ENCODE measurements at regions not wholly inside any gene's neighbourhood (a gene's known extent, or its start where the extent isn't known, plus 50 kb on each side); places are given as distances from the start of the nearest gene placed in this dataset.

DNA sequence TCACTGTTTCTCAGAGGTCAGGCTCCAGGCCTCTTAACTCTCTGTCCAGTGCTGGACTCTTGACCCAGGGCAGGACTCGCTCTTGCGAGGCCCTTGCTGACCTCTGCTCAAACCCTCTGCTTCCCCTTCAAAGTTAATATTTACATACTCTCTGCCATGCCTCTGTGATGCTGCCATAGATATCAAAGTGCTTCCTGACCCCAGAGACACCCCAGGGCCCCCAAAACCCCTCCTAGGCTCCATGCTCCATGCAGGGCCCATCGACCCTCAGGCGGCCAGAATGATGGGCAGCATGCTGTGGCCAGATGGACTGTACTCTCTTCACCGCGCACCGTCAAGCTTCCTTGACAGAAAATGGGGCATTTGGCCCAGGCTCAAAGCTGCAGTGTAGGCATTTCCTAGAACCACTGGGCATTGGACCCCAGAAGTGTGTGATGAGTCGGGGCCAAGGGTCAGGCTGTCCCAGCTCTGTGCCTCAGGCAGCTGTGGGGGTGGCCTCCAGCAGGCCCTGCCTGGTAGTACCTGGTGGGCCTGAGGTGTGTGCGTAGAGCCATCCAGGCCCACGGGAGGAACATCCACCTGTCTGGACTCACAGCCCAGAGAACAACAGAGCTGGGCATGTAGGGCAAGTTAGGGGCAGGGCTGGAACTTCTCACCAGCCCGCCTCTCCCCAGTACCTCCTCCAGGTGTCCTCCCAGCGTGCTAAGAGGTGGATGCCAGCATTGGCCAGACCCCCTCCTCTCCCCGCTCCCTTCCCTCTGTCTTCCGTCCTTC is 142.8 kb downstream of the VEGFA start:
- TF ChIP-seq, protein P1, sequence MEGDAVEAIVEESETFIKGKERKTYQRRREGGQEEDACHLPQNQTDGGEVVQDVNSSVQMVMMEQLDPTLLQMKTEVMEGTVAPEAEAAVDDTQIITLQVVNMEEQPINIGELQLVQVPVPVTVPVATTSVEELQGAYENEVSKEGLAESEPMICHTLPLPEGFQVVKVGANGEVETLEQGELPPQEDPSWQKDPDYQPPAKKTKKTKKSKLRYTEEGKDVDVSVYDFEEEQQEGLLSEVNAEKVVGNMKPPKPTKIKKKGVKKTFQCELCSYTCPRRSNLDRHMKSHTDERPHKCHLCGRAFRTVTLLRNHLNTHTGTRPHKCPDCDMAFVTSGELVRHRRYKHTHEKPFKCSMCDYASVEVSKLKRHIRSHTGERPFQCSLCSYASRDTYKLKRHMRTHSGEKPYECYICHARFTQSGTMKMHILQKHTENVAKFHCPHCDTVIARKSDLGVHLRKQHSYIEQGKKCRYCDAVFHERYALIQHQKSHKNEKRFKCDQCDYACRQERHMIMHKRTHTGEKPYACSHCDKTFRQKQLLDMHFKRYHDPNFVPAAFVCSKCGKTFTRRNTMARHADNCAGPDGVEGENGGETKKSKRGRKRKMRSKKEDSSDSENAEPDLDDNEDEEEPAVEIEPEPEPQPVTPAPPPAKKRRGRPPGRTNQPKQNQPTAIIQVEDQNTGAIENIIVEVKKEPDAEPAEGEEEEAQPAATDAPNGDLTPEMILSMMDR (IDR thresholded peaks at IDR 0.05 in 4 of 5, conservative IDR thresholded peaks at IDR 0.05 in 1 of 5) = no peak
- no peak for TF ChIP-seq POLR2A (IDR thresholded peaks at IDR 0.05)
